Endothelial cell of umbilical vein (primary cell): ENCODE measurements at regions not wholly inside any gene's neighbourhood (a gene's known extent, or its start where the extent isn't known, plus 50 kb on each side); places are given as distances from the start of the nearest gene placed in this dataset.

Experiments used
- BruUV-seq: library from RNA; stranded (reverse); fragments of 400-500 nt; replicated peaks from 2 replicates; lab custom pipeline; 2021; lab: Mats Ljungman, UMichigan
- CTCF ChIA-PET: fragments of 300-600, 350-600 bp; sonication (Branson Sonifier 250); formaldehyde crosslinking; loops from one replicate; lab custom pipeline; 2021; ENCODE audit warnings: antibody characterized with exemption, inconsistent platforms; lab: Charles Lee
- POLR2A ChIA-PET: fragments of 300-600, 350-600 bp; sonication (Branson Sonifier 250); formaldehyde crosslinking; loops from one replicate; lab custom pipeline; 2021; ENCODE audit warnings: antibody characterized with exemption, inconsistent platforms; lab: Charles Lee
- DNase-seq: peaks from one replicate; pipeline ENCODE4 v3.0.0-alpha.2; 2011; ENCODE audit warnings: low read depth, low spot score
- FAIRE-seq: peaks from 2 replicates; lab custom pipeline; 2011; peaks lifted over from hg19 to GRCh38; lab: Jason Lieb, UNC
- H2AFZ ChIP-seq: 2 replicates; pipeline ENCODE4 v1.6.0; 2012; ENCODE audit warnings: low read depth, low read length, control low read depth, inconsistent platforms
- H3K27ac ChIP-seq: 2 replicates; pipeline ENCODE4 v1.5.1; 2011; ENCODE audit warnings: low read depth, mild to moderate bottlenecking, control low read depth, low read length, moderate library complexity; ENCODE audit not compliant: insufficient read depth
- H3K27me3 ChIP-seq, 2 experiments: 2 replicates each; pipeline versions ENCODE4 v1.6.0 to v1.6.1; 2011; ENCODE audit warnings: low read length in 2 of 2, mixed read lengths in 1 of 2; ENCODE audit not compliant: control insufficient read depth in 2 of 2, insufficient read depth in 2 of 2
- H3K36me3 ChIP-seq, 2 experiments: 2 replicates in 1 of 2; 3 replicates in 1 of 2; pipeline ENCODE4 v1.5.1; 2011; ENCODE audit warnings: low read length in 2 of 2, mild to moderate bottlenecking in 1 of 2, moderate library complexity in 1 of 2; ENCODE audit not compliant: control insufficient read depth in 2 of 2, insufficient read depth in 2 of 2; ENCODE audit errors: extremely low read depth in 1 of 2
- H3K4me1 ChIP-seq: 3 replicates; pipeline ENCODE4 v1.5.1; 2011; ENCODE audit warnings: mild to moderate bottlenecking, low read length; ENCODE audit not compliant: control insufficient read depth, insufficient read depth; ENCODE audit errors: extremely low read depth
- H3K4me2 ChIP-seq: 2 replicates; pipeline ENCODE4 v1.6.1; 2011; ENCODE audit warnings: low read length, control low read depth, mixed read lengths; ENCODE audit not compliant: insufficient read depth
- H3K4me3 ChIP-seq, 3 experiments: fragments of 200-600 bp in 1 of 3; sonication (generic), shearing (Covaris generic) in 1 of 3; replicated peaks in 1 of 3; 2 replicates each; pipeline ENCODE4 v1.5.1; 2011 to 2016; ENCODE audit warnings: control low read depth in 3 of 3, low read length in 3 of 3, mild to moderate bottlenecking in 2 of 3, inconsistent platforms in 1 of 3, low read depth in 1 of 3, moderate library complexity in 1 of 3; ENCODE audit not compliant: insufficient read depth in 1 of 3
- H3K79me2 ChIP-seq: 2 replicates; pipeline ENCODE4 v1.6.0; 2012; ENCODE audit warnings: low read length, inconsistent platforms; ENCODE audit not compliant: control insufficient read depth, insufficient read depth
- H3K9ac ChIP-seq: replicated peaks from 2 replicates; pipeline ENCODE3; 2011; ENCODE audit warnings: low read length, control low read depth; ENCODE audit not compliant: insufficient read depth; ENCODE audit errors: extremely low read depth
- H3K9me1 ChIP-seq: replicated peaks from 3 replicates; pipeline ENCODE4 v1.6.0; 2011; ENCODE audit warnings: mild to moderate bottlenecking, low read length; ENCODE audit not compliant: control insufficient read depth, insufficient read depth; ENCODE audit errors: extremely low read depth
- H3K9me3 ChIP-seq: replicated peaks from 2 replicates; pipeline ENCODE4 v1.5.1; 2012; ENCODE audit warnings: low read length, inconsistent platforms; ENCODE audit not compliant: control insufficient read depth, insufficient read depth
- H4K20me1 ChIP-seq: replicated peaks from 2 replicates; pipeline ENCODE3; 2011; ENCODE audit warnings: mild to moderate bottlenecking, low read length; ENCODE audit not compliant: control insufficient read depth, insufficient read depth; ENCODE audit errors: extremely low read depth
- EZH2 ChIP-seq: IDR thresholded peaks from 2 replicates; pipeline ENCODE4 v1.6.1; 2012; ENCODE audit warnings: borderline replicate concordance, low read depth, mild to moderate bottlenecking, moderate library complexity, low read length, inconsistent platforms; ENCODE audit not compliant: severe bottlenecking
- GATA2 ChIP-seq: IDR thresholded peaks from 2 replicates; pipeline ENCODE4 v1.7.0; 2011; ENCODE audit warnings: low read depth, mild to moderate bottlenecking, moderate library complexity, mixed read lengths, low read length; ENCODE audit not compliant: insufficient read length, insufficient read depth
- POLR2A ChIP-seq: IDR thresholded peaks from 2 replicates; pipeline ENCODE4 v1.6.1; 2012; ENCODE audit warnings: low read depth, mild to moderate bottlenecking, control low read depth, low read length
- POLR2AphosphoS5 ChIP-seq: IDR thresholded peaks from 2 replicates; pipeline ENCODE4 v1.6.1; 2012; ENCODE audit warnings: low read depth, mild to moderate bottlenecking, control low read depth, low read length, moderate library complexity; ENCODE audit not compliant: insufficient read depth
- dilution Hi-C: fragments of 300-500 bp; cut with MboI; formaldehyde crosslinking; loops from one replicate; pipeline ENCODE4 v1.15.0; 2019; ENCODE audit warnings: low sequenced_read_pairs; ENCODE audit not compliant: extremely low pct_ligation_motif_present
- intact Hi-C: fragments of 100-400 bp; cut with micrococcal nuclease; formaldehyde crosslinking; loops from one replicate; pipeline ENCODE4 v1.10.0; 2022
- TF ChIP-seq, protein P1 (sequence below), 2 donors: IDR thresholded peaks; 1 replicate in 1 of 2; 2 replicates in 1 of 2; pipeline ENCODE4 v1.5.1; 2011; ENCODE audit warnings: low read length in 2 of 2, mild to moderate bottlenecking in 2 of 2, moderate library complexity in 2 of 2, control low read depth in 1 of 2, inconsistent platforms in 1 of 2, low read depth in 1 of 2; ENCODE audit not compliant: insufficient read depth in 1 of 2; ENCODE audit errors: extremely low read depth in 1 of 2
- TF ChIP-seq, protein P2 (sequence below): IDR thresholded peaks from 2 replicates; pipeline ENCODE4 v1.6.1; 2011; ENCODE audit not compliant: insufficient read depth, insufficient read length

DNA sequence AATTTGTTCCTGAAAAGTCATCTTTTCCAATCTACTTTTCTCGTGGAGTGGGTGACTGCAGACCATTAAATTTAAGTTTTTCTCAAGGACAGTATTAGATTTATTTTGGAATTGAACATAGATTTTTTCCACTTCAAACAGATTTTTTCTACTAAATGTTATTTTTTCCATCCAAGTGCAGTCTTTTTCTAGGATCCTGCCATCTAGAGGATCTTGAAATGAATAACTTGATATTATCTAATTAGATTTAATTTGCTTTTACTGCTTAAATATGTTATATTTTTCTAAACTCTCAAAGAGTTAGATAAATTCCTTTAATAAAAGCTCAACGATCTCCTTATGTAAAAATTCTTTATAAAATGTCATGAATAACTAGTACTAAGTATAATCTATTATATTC, 136.9 kb upstream of the PRR16 start:
- H3K9me1 ChIP-seq: no peaks in the 10 kb centered on the region
- no peak overlapping the region for H3K9ac ChIP-seq
- no peaks in the 10 kb centered on the region for H3K79me2 ChIP-seq
- ChIA-PET POLR2A (no interaction called here), CTCF (interaction anchor here (1.0 to 1.1 kb wide), 2 partner anchors 9 to 118 kb away, joined by 3 read pairs; no protein-coding TSS in a partner anchor)
- TF ChIP-seq POLR2A (no peak), EZH2 (no peak), GATA2 (no peak), POLR2AphosphoS5 (no peak)
- TF ChIP-seq, protein P1, sequence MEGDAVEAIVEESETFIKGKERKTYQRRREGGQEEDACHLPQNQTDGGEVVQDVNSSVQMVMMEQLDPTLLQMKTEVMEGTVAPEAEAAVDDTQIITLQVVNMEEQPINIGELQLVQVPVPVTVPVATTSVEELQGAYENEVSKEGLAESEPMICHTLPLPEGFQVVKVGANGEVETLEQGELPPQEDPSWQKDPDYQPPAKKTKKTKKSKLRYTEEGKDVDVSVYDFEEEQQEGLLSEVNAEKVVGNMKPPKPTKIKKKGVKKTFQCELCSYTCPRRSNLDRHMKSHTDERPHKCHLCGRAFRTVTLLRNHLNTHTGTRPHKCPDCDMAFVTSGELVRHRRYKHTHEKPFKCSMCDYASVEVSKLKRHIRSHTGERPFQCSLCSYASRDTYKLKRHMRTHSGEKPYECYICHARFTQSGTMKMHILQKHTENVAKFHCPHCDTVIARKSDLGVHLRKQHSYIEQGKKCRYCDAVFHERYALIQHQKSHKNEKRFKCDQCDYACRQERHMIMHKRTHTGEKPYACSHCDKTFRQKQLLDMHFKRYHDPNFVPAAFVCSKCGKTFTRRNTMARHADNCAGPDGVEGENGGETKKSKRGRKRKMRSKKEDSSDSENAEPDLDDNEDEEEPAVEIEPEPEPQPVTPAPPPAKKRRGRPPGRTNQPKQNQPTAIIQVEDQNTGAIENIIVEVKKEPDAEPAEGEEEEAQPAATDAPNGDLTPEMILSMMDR (IDR thresholded peaks at IDR 0.05; ENCODE audit: extremely low read depth in 1 of 2, insufficient read depth in 1 of 2, low read depth in 1 of 2, low read length in 2 of 2): no peak
- TF ChIP-seq, protein P2, sequence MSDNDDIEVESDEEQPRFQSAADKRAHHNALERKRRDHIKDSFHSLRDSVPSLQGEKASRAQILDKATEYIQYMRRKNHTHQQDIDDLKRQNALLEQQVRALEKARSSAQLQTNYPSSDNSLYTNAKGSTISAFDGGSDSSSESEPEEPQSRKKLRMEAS: no peak
- no peak overlapping the region for H2AFZ ChIP-seq
- no peaks in the 10 kb centered on the region for H3K4me1 ChIP-seq
- dilution Hi-C loops (no loop called here), intact Hi-C loops (loop anchor here (5.0 kb wide), 1 partner anchor 120 kb away; no protein-coding TSS in a partner anchor)
- H4K20me1 ChIP-seq: no peaks in the 10 kb centered on the region
- FAIRE-seq: no peak
- no peak overlapping the region for H3K4me2 ChIP-seq
- H3K27me3 ChIP-seq: no peaks in the 10 kb centered on the region
- peak; percentile 6 for DNase-seq
- no peak overlapping the region for H3K4me3 ChIP-seq
- BruUV-seq: no TSS peak
- no peaks in the 10 kb centered on the region for H3K36me3 ChIP-seq
- H3K9me3 ChIP-seq: no peaks in the 10 kb centered on the region
- no peak overlapping the region for H3K27ac ChIP-seq
